DOHH2 (cell line): ENCODE measurements at regions not wholly inside any gene's neighbourhood (a gene's known extent, or its start where the extent isn't known, plus 50 kb on each side); places are given as distances from the start of the nearest gene placed in this dataset.

Source experiments
- H3F3A ChIP-seq: fragments of 200-600 bp; sonication (generic), shearing (Covaris generic); 2 replicates; pipeline ENCODE4 v1.6.0; 2016; ENCODE audit warnings: antibody characterized with exemption, mild to moderate bottlenecking; ENCODE audit not compliant: control insufficient read depth, insufficient read depth
- H3K27ac ChIP-seq: fragments of 200-600 bp; sonication (generic); 2 replicates; pipeline ENCODE4 v1.5.1; 2014; ENCODE audit warnings: low read depth, mild to moderate bottlenecking, low read length, moderate library complexity
- H3K27me3 ChIP-seq: fragments of 200-600 bp; sonication (generic); 2 replicates; pipeline ENCODE4 v1.6.1; 2014; ENCODE audit warnings: mild to moderate bottlenecking, low read length, mixed read lengths; ENCODE audit not compliant: control insufficient read depth
- H3K36me3 ChIP-seq: fragments of 200-600 bp; sonication (generic); 2 replicates; pipeline ENCODE4 v1.6.1; 2014; ENCODE audit warnings: mild to moderate bottlenecking, low read length, moderate library complexity, mixed read lengths; ENCODE audit not compliant: control insufficient read depth
- H3K4me1 ChIP-seq: fragments of 200-600 bp; sonication (generic); 2 replicates; pipeline ENCODE4 v1.6.1; 2014; ENCODE audit warnings: mild to moderate bottlenecking, low read length, mixed read lengths; ENCODE audit not compliant: control insufficient read depth
- H3K4me2 ChIP-seq: fragments of 200-600 bp; sonication (generic); 2 replicates; pipeline ENCODE4 v1.6.0; 2014; ENCODE audit warnings: mild to moderate bottlenecking, low read length, moderate library complexity
- H3K4me3 ChIP-seq: fragments of 200-600 bp; sonication (generic); 2 replicates; pipeline ENCODE4 v1.5.1; 2014; ENCODE audit warnings: mild to moderate bottlenecking, low read length, mixed read lengths
- H3K79me2 ChIP-seq: fragments of 200-600 bp; sonication (generic); 2 replicates; pipeline ENCODE4 v1.6.1; 2014; ENCODE audit warnings: mild to moderate bottlenecking, low read length, mixed read lengths; ENCODE audit not compliant: control insufficient read depth
- H3K9me2 ChIP-seq: fragments of 200-600 bp; sonication (generic); replicated peaks from 2 replicates; pipeline ENCODE4 v1.6.1; 2014; ENCODE audit warnings: mild to moderate bottlenecking, low read length, mixed read lengths; ENCODE audit not compliant: control insufficient read depth
- H3K9me3 ChIP-seq: fragments of 200-600 bp; sonication (generic); 2 replicates; pipeline ENCODE4 v1.6.1; 2014; ENCODE audit warnings: antibody characterized with exemption, low read length, mixed read lengths; ENCODE audit not compliant: control insufficient read depth, insufficient read depth
- H4K20me1 ChIP-seq: fragments of 200-600 bp; sonication (generic); 2 replicates; pipeline ENCODE4 v1.6.0; 2014; ENCODE audit warnings: low read depth, mild to moderate bottlenecking, antibody characterized with exemption, low read length, moderate library complexity; ENCODE audit not compliant: control insufficient read depth, insufficient read depth
- EZH2phosphoT487 ChIP-seq: fragments of 200-600 bp; sonication (generic); IDR thresholded peaks from 2 replicates; pipeline ENCODE4 v1.6.1; 2017; ENCODE audit warnings: borderline replicate concordance, mild to moderate bottlenecking, antibody characterized with exemption, low read length, moderate library complexity, mixed read lengths
- TF ChIP-seq, protein P1 (sequence below): fragments of 200-600 bp; sonication (generic); IDR thresholded peaks from one replicate; pipeline ENCODE4 v1.5.1; 2014; ENCODE audit warnings: antibody characterized with exemption, mild to moderate bottlenecking, low read depth, low read length; ENCODE audit not compliant: poor library complexity, severe bottlenecking

DNA sequence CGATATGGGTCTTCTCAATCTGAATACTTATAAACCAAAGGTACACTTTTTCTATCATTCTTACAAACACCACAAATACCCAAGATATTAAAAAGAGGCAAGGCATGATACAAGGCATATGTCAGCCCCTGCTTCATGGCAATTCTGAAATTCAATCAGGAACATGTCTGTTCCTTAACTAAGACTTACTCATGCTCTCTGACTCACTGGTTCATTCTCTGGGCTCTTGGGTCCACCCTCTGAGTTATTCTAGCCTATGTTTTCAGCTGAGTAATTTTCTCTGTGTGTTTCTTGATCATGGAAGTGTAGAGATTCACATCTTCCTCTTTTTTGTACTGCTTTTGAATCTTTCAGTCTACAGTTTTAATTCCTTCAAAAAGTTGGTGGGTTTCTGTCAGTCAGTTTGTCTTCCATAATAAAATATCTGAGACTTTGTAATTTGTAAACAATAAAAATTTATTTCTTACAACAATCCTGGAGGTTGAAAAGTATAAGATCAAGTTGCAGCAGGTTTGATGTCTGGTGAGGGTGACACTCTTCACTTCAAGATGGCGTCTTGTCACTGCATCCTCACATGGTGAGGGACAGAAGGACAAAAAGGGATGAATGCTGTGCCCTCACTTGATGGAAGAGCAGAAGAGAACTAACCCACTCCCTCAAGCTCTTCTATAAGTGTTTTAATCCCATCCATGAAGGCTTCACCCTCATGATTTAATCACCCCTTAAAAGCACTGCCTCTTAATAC, 211.7 kb downstream of the FAM76B start:
- H3K4me2 ChIP-seq = peak overlapping the region; percentile 24
- peaks cover 5% of the 10 kb centered on the region; the same call in 1 of the 2 replicates for H3K9me3 ChIP-seq
- H3F3A ChIP-seq = no peaks in the 10 kb centered on the region
- no peaks in the 10 kb centered on the region for H3K27me3 ChIP-seq
- H3K9me2 ChIP-seq = no peaks in the 10 kb centered on the region
- H3K79me2 ChIP-seq = no peaks in the 10 kb centered on the region
- H3K4me3 ChIP-seq = 0 out of 2 replicates have a peak overlapping the region, but pooled peaks have one; percentile 11
- TF ChIP-seq EZH2phosphoT487 = no peak
- TF ChIP-seq, protein P1, sequence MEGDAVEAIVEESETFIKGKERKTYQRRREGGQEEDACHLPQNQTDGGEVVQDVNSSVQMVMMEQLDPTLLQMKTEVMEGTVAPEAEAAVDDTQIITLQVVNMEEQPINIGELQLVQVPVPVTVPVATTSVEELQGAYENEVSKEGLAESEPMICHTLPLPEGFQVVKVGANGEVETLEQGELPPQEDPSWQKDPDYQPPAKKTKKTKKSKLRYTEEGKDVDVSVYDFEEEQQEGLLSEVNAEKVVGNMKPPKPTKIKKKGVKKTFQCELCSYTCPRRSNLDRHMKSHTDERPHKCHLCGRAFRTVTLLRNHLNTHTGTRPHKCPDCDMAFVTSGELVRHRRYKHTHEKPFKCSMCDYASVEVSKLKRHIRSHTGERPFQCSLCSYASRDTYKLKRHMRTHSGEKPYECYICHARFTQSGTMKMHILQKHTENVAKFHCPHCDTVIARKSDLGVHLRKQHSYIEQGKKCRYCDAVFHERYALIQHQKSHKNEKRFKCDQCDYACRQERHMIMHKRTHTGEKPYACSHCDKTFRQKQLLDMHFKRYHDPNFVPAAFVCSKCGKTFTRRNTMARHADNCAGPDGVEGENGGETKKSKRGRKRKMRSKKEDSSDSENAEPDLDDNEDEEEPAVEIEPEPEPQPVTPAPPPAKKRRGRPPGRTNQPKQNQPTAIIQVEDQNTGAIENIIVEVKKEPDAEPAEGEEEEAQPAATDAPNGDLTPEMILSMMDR = no peak
- peaks cover 16% of the 10 kb centered on the region for H3K4me1 ChIP-seq
- H3K27ac ChIP-seq = no peak overlapping the region
- no peaks in the 10 kb centered on the region for H4K20me1 ChIP-seq
- H3K36me3 ChIP-seq = no peaks in the 10 kb centered on the region

DNA sequence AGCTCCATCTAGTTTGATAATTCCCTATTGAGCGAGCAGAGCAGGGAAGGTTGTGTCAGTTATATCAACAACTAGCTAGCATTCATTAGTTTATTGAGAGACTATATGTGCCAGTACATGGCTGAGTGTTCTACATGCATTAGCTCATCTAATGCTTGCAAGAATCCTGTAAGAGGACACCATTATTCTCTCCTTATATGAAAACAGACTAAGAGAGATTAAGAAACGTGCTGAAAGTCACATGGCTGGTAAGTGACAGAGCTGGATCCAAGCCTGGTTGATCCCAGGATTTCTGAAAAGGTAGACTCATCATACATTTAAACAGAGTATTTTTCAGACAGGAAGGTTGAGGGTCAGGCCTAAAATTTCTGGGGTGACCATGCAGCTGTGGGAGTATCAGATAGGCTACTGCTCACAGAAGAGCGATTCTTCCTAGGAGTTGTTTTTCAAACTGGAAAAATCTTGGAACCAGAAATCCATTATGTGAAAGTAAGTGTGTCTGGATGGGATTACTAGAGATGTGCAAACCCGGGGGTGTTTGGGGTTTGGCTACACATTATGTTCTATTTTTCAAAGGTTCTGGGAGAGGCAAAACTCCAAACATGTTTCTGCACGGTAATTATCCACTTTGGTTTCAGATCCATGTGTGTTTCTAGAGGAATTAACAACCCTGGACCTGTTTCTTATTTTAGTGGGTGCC, 213.3 kb downstream of the FAM76B start:
- no peak overlapping the region for H3K4me2 ChIP-seq
- H3K79me2 ChIP-seq = no peaks in the 10 kb centered on the region
- H3K36me3 ChIP-seq = no peaks in the 10 kb centered on the region
- H3F3A ChIP-seq = no peaks in the 10 kb centered on the region
- no peaks in the 10 kb centered on the region for H3K9me2 ChIP-seq
- peaks cover 16% of the 10 kb centered on the region for H3K4me1 ChIP-seq
- H3K27me3 ChIP-seq = no peaks in the 10 kb centered on the region
- peaks cover 5% of the 10 kb centered on the region; the same call in 1 of the 2 replicates for H3K9me3 ChIP-seq
- H3K4me3 ChIP-seq = no peak overlapping the region
- H3K27ac ChIP-seq = no peak overlapping the region
- H4K20me1 ChIP-seq = no peaks in the 10 kb centered on the region
- TF ChIP-seq, protein P1 = no peak
- no peak for TF ChIP-seq EZH2phosphoT487

DNA sequence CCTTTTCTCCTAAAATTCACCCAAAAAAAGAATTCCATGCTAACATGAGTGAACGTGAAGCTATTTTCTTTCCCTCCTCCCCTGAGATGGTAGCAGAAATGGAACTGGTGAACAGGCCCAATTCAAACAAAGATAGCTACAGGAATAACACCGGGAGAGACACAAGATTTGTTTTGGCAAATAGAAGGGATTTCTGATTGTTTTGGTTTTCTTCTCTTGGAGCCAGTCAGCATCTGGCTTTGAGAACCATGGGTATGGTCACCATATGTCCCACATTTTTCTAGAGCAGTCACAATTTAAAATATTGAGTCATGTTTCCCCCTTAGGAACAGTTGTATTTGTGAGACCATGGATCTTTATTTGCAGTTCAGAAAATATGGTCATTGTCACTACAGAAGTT, 214.1 kb downstream of the FAM76B start:
- H3K4me3 ChIP-seq = no peak overlapping the region
- H3K79me2 ChIP-seq = no peaks in the 10 kb centered on the region
- H3K4me2 ChIP-seq = no peak overlapping the region
- H3K27me3 ChIP-seq = no peaks in the 10 kb centered on the region
- H3F3A ChIP-seq = no peaks in the 10 kb centered on the region
- no peaks in the 10 kb centered on the region for H3K36me3 ChIP-seq
- H3K27ac ChIP-seq = no peak overlapping the region
- H4K20me1 ChIP-seq = no peaks in the 10 kb centered on the region
- H3K9me3 ChIP-seq = peaks cover 5% of the 10 kb centered on the region; the same call in 1 of the 2 replicates
- H3K9me2 ChIP-seq = no peaks in the 10 kb centered on the region
- TF ChIP-seq EZH2phosphoT487 = no peak
- TF ChIP-seq, protein P1 = no peak
- peaks cover 16% of the 10 kb centered on the region for H3K4me1 ChIP-seq
